ENCODE measurements at regions not wholly inside any gene's neighbourhood (a gene's known extent, or its start where the extent isn't known, plus 50 kb on each side); places are given as distances from the start of the nearest gene placed in this dataset.

GRCh38 chr12:114990381-114990780, 306.4 kb upstream of the TBX3 start:
- Histone ChIP-seq H3K9me3 (ENCODE audit: control insufficient read depth, insufficient read depth, low read depth, low read length) (no peaks in the 10 kb centered on the region), H3K4me2 (ENCODE audit: extremely low read depth, insufficient read depth, low read length) (no peak overlapping the region), H3K27me3 (ENCODE audit: control insufficient read depth, insufficient read depth, low read length) (no peaks in the 10 kb centered on the region), H3K27ac (ENCODE audit: insufficient read depth, low read length) (no peak overlapping the region), H4K20me1 (ENCODE audit: control insufficient read depth, extremely low read depth, insufficient read depth, low read length) (no peaks in the 10 kb centered on the region), H2AFZ (ENCODE audit: low read length) (no peak overlapping the region), H3K9ac (ENCODE audit: insufficient read depth, low read length) (no peak overlapping the region), H3K4me1 (ENCODE audit: control insufficient read depth, extremely low read depth, insufficient read depth, low read length) (no peaks in the 10 kb centered on the region), H3K4me3 (replicated peaks in 1 of 4; ENCODE audit: control extremely low read depth in 1 of 4, insufficient read depth in 1 of 4, low read depth in 3 of 4, low read length in 4 of 4) (no peak overlapping the region), H3K79me2 (ENCODE audit: control insufficient read depth, insufficient read depth, low read length) (no peaks in the 10 kb centered on the region), H3K36me3 (ENCODE audit: control insufficient read depth, insufficient read depth, low read length) (no peaks in the 10 kb centered on the region)
- TF ChIP-seq EZH2 (IDR thresholded peaks at IDR 0.05; ENCODE audit: low read length, missing control alignments) (no peak), CTCF (conservative IDR thresholded peaks at IDR 0.05 in 1 of 2, IDR thresholded peaks at IDR 0.05 in 1 of 2; ENCODE audit: low read depth in 1 of 2, low read length in 2 of 2) (no peak)
- DNase-seq (ENCODE audit: low read depth in 2 of 2) = no peak

GRCh38 chr12:114986849-114987248, 302.9 kb upstream of the TBX3 start:
- DNase-seq (ENCODE audit: low read depth in 2 of 2) = no peak
- Histone ChIP-seq H3K27ac (ENCODE audit: insufficient read depth, low read length) (no peak overlapping the region), H3K27me3 (ENCODE audit: control insufficient read depth, insufficient read depth, low read length) (no peaks in the 10 kb centered on the region), H3K79me2 (ENCODE audit: control insufficient read depth, insufficient read depth, low read length) (no peaks in the 10 kb centered on the region), H3K9ac (ENCODE audit: insufficient read depth, low read length) (no peak overlapping the region), H3K9me3 (ENCODE audit: control insufficient read depth, insufficient read depth, low read depth, low read length) (no peaks in the 10 kb centered on the region), H4K20me1 (ENCODE audit: control insufficient read depth, extremely low read depth, insufficient read depth, low read length) (no peaks in the 10 kb centered on the region), H3K4me3 (replicated peaks in 1 of 4; ENCODE audit: control extremely low read depth in 1 of 4, insufficient read depth in 1 of 4, low read depth in 3 of 4, low read length in 4 of 4) (no peak overlapping the region), H3K4me1 (ENCODE audit: control insufficient read depth, extremely low read depth, insufficient read depth, low read length) (no peaks in the 10 kb centered on the region), H2AFZ (ENCODE audit: low read length) (no peak overlapping the region), H3K36me3 (ENCODE audit: control insufficient read depth, insufficient read depth, low read length) (no peaks in the 10 kb centered on the region), H3K4me2 (ENCODE audit: extremely low read depth, insufficient read depth, low read length) (no peak overlapping the region)
- TF ChIP-seq EZH2 (IDR thresholded peaks at IDR 0.05; ENCODE audit: low read length, missing control alignments) (no peak), CTCF (conservative IDR thresholded peaks at IDR 0.05 in 1 of 2, IDR thresholded peaks at IDR 0.05 in 1 of 2; ENCODE audit: low read depth in 1 of 2, low read length in 2 of 2) (no peak)

- Histone ChIP-seq H3K4me1 (ENCODE audit: control insufficient read depth, extremely low read depth, insufficient read depth, low read length) (no peaks in the 10 kb centered on the region), H3K4me3 (replicated peaks in 1 of 4; ENCODE audit: control extremely low read depth in 1 of 4, insufficient read depth in 1 of 4, low read depth in 3 of 4, low read length in 4 of 4) (no peak overlapping the region), H3K36me3 (ENCODE audit: control insufficient read depth, insufficient read depth, low read length) (no peaks in the 10 kb centered on the region), H3K9ac (ENCODE audit: insufficient read depth, low read length) (no peak overlapping the region), H4K20me1 (ENCODE audit: control insufficient read depth, extremely low read depth, insufficient read depth, low read length) (no peaks in the 10 kb centered on the region), H3K9me3 (ENCODE audit: control insufficient read depth, insufficient read depth, low read depth, low read length) (no peaks in the 10 kb centered on the region), H3K27me3 (ENCODE audit: control insufficient read depth, insufficient read depth, low read length) (no peaks in the 10 kb centered on the region), H2AFZ (ENCODE audit: low read length) (no peak overlapping the region), H3K27ac (ENCODE audit: insufficient read depth, low read length) (no peak overlapping the region), H3K4me2 (ENCODE audit: extremely low read depth, insufficient read depth, low read length) (no peak overlapping the region), H3K79me2 (ENCODE audit: control insufficient read depth, insufficient read depth, low read length) (no peaks in the 10 kb centered on the region)
- no peak for DNase-seq (ENCODE audit: low read depth in 2 of 2)
- TF ChIP-seq CTCF (conservative IDR thresholded peaks at IDR 0.05 in 1 of 2, IDR thresholded peaks at IDR 0.05 in 1 of 2; ENCODE audit: low read depth in 1 of 2, low read length in 2 of 2) = no peak
- no peak for TF ChIP-seq EZH2 (IDR thresholded peaks at IDR 0.05; ENCODE audit: low read length, missing control alignments)
These were observed 302.3 kb upstream of the TBX3 start for GRCh38 chr12:114986178-114986714.

Data from fibroblast of lung (primary cell).